WTC11 (cell line): ENCODE measurements at regions not wholly inside any gene's neighbourhood (a gene's known extent, or its start where the extent isn't known, plus 50 kb on each side); places are given as distances from the start of the nearest gene placed in this dataset.

Experiments used
- ATAC-seq: fragments of 200-7000 bp; cut with Tn5 transposase; 2 replicates; pipeline ENCODE4 v1.10.0; 2021; ENCODE audit warnings: mild to moderate bottlenecking, moderate library complexity
- CTCF ChIA-PET: fragments of 300-600 bp; sonication (Branson Sonifier 250); formaldehyde crosslinking; loops from one replicate; lab custom pipeline; 2021; ENCODE audit warnings: antibody characterized with exemption; lab: Charles Lee
- POLR2A ChIA-PET: fragments of 350-600 bp; sonication (Branson Sonifier 250); formaldehyde crosslinking; loops from one replicate; lab custom pipeline; 2021; ENCODE audit warnings: antibody characterized with exemption; lab: Charles Lee
- DNase-seq: peaks from one replicate; pipeline ENCODE4 v3.0.0; 2021; ENCODE audit warnings: low spot score
- H3K27ac Mint-ChIP-seq: 2 replicates; pipeline ENCODE4 v1.8.0; 2021; ENCODE audit warnings: mixed read lengths
- H3K27me3 Mint-ChIP-seq: 2 replicates; pipeline ENCODE4 v1.8.0; 2021; ENCODE audit warnings: low read depth, mild to moderate bottlenecking, moderate library complexity, mixed read lengths
- H3K36me3 Mint-ChIP-seq: 2 replicates; pipeline ENCODE4 v1.8.0; 2021; ENCODE audit warnings: mixed read lengths
- H3K4me1 Mint-ChIP-seq: 2 replicates; pipeline ENCODE4 v1.8.0; 2022; ENCODE audit warnings: mixed read lengths
- H3K4me3 Mint-ChIP-seq: 2 replicates; pipeline ENCODE4 v1.8.0; 2021; ENCODE audit warnings: mild to moderate bottlenecking, moderate library complexity, mixed read lengths
- H3K9me3 Mint-ChIP-seq: 2 replicates; pipeline ENCODE4 v1.8.0; 2021; ENCODE audit warnings: mixed read lengths
- AFF4 ChIP-seq: sonication (generic); formaldehyde crosslinking; IDR thresholded peaks from 2 replicates; pipeline ENCODE4 v1.8.1; 2023; ENCODE audit warnings: mild to moderate bottlenecking, missing genetic modification reagents, borderline replicate concordance
- CDX4 ChIP-seq: fragments of 250-450 bp; sonication (Bioruptor Pico); IDR thresholded peaks from 2 replicates; pipeline ENCODE4 v1.9.0; 2021; ENCODE audit warnings: moderate library complexity, mild to moderate bottlenecking, inconsistent platforms, borderline replicate concordance
- CREM ChIP-seq: sonication (generic); formaldehyde crosslinking; IDR thresholded peaks from 2 replicates; pipeline ENCODE4 v1.8.1; 2022; ENCODE audit warnings: mild to moderate bottlenecking, missing genetic modification reagents, moderate library complexity
- ELF4 ChIP-seq: sonication (generic); formaldehyde crosslinking; IDR thresholded peaks from 2 replicates; pipeline ENCODE4 v1.8.1; 2022; ENCODE audit warnings: low read depth, mild to moderate bottlenecking, moderate library complexity, missing genetic modification reagents
- ETV6 ChIP-seq: sonication (generic); formaldehyde crosslinking; IDR thresholded peaks from 2 replicates; pipeline ENCODE4 v1.8.1; 2022; ENCODE audit warnings: mild to moderate bottlenecking, missing genetic modification reagents
- HMGA2 ChIP-seq: fragments of 250-450 bp; sonication (Bioruptor Pico); IDR thresholded peaks from 2 replicates; pipeline ENCODE4 v1.4.0; 2021; ENCODE audit warnings: mild to moderate bottlenecking, moderate library complexity
- HMGXB4 ChIP-seq: sonication (generic); formaldehyde crosslinking; IDR thresholded peaks from 2 replicates; pipeline ENCODE4 v1.8.1; 2023; ENCODE audit warnings: mild to moderate bottlenecking, moderate library complexity, missing genetic modification reagents
- IRF1 ChIP-seq: sonication (generic); formaldehyde crosslinking; IDR thresholded peaks from 2 replicates; pipeline ENCODE4 v1.8.0; 2023; ENCODE audit warnings: missing genetic modification reagents
- JAZF1 ChIP-seq: fragments of 250-450 bp; sonication (Bioruptor Pico); IDR thresholded peaks from 2 replicates; pipeline ENCODE4 v1.9.0; 2021; ENCODE audit warnings: moderate library complexity, mild to moderate bottlenecking, inconsistent platforms
- SP1 ChIP-seq: sonication (generic); formaldehyde crosslinking; conservative IDR thresholded peaks from 2 replicates; pipeline ENCODE4 v1.8.1; 2022; ENCODE audit warnings: missing genetic modification reagents
- TEAD4 ChIP-seq: sonication (generic); formaldehyde crosslinking; IDR thresholded peaks from 2 replicates; pipeline ENCODE4 v1.8.0; 2022; ENCODE audit warnings: mild to moderate bottlenecking, missing genetic modification reagents
- ZNF138 ChIP-seq: sonication (generic); formaldehyde crosslinking; conservative IDR thresholded peaks from 2 replicates; pipeline ENCODE4 v1.8.1; 2022; ENCODE audit warnings: mild to moderate bottlenecking, moderate library complexity, missing genetic modification reagents
- ZNF416 ChIP-seq: fragments of 250-450 bp; sonication (Bioruptor Pico); IDR thresholded peaks from 2 replicates; pipeline ENCODE4 v1.9.0; 2021; ENCODE audit warnings: mild to moderate bottlenecking, inconsistent platforms
- TF ChIP-seq, protein P1 (sequence below): fragments of 250-450 bp; sonication (Bioruptor Pico); IDR thresholded peaks from 2 replicates; pipeline ENCODE4 v1.9.0; 2021; ENCODE audit warnings: mild to moderate bottlenecking
- TF ChIP-seq, protein P2 (sequence below): sonication (generic); formaldehyde crosslinking; IDR thresholded peaks from 2 replicates; pipeline ENCODE4 v1.8.1; 2023; ENCODE audit warnings: mild to moderate bottlenecking, missing genetic modification reagents, moderate library complexity
- TF ChIP-seq, protein P3 (sequence below): sonication (generic); formaldehyde crosslinking; IDR thresholded peaks from 2 replicates; pipeline ENCODE4 v1.8.1; 2023; ENCODE audit warnings: mild to moderate bottlenecking, missing genetic modification reagents, moderate library complexity
- TF ChIP-seq, protein P4 (sequence below): fragments of 250-450 bp; sonication (Bioruptor Pico); IDR thresholded peaks from 2 replicates; pipeline ENCODE4 v1.9.0; 2021; ENCODE audit warnings: mild to moderate bottlenecking, borderline replicate concordance

GRCh38 chr1:166627558-166627957 lies 211.7 kb upstream of the POGK start:
- no peak overlapping the region for H3K4me3 Mint-ChIP-seq
- DNase-seq (no peak), ATAC-seq (peak; percentile 53; the same call in 1 of the 2 replicates)
- no peaks in the 10 kb centered on the region for H3K4me1 Mint-ChIP-seq
- CTCF ChIA-PET: interaction anchor here (1.2 kb wide), 1 partner anchor 10 kb away, joined by 3 read pairs; no protein-coding TSS in a partner anchor
- POLR2A ChIA-PET: no interaction called here
- TF ChIP-seq AFF4: no peak
- TF ChIP-seq ETV6: no peak
- TF ChIP-seq, protein P1, sequence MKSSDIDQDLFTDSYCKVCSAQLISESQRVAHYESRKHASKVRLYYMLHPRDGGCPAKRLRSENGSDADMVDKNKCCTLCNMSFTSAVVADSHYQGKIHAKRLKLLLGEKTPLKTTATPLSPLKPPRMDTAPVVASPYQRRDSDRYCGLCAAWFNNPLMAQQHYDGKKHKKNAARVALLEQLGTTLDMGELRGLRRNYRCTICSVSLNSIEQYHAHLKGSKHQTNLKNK (CRISPR knock-in tag): no peak
- no peak for TF ChIP-seq HMGA2 (CRISPR knock-in tag)
- TF ChIP-seq CDX4 (CRISPR knock-in tag): no peak
- TF ChIP-seq, protein P2, sequence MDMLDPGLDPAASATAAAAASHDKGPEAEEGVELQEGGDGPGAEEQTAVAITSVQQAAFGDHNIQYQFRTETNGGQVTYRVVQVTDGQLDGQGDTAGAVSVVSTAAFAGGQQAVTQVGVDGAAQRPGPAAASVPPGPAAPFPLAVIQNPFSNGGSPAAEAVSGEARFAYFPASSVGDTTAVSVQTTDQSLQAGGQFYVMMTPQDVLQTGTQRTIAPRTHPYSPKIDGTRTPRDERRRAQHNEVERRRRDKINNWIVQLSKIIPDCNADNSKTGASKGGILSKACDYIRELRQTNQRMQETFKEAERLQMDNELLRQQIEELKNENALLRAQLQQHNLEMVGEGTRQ (CRISPR knock-in tag): no peak
- no peak for TF ChIP-seq ZNF416 (CRISPR knock-in tag)
- TF ChIP-seq JAZF1 (CRISPR knock-in tag): no peak
- TF ChIP-seq SP1 (CRISPR knock-in tag): no peak
- TF ChIP-seq, protein P3, sequence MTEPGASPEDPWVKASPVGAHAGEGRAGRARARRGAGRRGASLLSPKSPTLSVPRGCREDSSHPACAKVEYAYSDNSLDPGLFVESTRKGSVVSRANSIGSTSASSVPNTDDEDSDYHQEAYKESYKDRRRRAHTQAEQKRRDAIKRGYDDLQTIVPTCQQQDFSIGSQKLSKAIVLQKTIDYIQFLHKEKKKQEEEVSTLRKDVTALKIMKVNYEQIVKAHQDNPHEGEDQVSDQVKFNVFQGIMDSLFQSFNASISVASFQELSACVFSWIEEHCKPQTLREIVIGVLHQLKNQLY (CRISPR knock-in tag): no peak
- no peak for TF ChIP-seq ZNF138 (CRISPR knock-in tag)
- TF ChIP-seq, protein P4, sequence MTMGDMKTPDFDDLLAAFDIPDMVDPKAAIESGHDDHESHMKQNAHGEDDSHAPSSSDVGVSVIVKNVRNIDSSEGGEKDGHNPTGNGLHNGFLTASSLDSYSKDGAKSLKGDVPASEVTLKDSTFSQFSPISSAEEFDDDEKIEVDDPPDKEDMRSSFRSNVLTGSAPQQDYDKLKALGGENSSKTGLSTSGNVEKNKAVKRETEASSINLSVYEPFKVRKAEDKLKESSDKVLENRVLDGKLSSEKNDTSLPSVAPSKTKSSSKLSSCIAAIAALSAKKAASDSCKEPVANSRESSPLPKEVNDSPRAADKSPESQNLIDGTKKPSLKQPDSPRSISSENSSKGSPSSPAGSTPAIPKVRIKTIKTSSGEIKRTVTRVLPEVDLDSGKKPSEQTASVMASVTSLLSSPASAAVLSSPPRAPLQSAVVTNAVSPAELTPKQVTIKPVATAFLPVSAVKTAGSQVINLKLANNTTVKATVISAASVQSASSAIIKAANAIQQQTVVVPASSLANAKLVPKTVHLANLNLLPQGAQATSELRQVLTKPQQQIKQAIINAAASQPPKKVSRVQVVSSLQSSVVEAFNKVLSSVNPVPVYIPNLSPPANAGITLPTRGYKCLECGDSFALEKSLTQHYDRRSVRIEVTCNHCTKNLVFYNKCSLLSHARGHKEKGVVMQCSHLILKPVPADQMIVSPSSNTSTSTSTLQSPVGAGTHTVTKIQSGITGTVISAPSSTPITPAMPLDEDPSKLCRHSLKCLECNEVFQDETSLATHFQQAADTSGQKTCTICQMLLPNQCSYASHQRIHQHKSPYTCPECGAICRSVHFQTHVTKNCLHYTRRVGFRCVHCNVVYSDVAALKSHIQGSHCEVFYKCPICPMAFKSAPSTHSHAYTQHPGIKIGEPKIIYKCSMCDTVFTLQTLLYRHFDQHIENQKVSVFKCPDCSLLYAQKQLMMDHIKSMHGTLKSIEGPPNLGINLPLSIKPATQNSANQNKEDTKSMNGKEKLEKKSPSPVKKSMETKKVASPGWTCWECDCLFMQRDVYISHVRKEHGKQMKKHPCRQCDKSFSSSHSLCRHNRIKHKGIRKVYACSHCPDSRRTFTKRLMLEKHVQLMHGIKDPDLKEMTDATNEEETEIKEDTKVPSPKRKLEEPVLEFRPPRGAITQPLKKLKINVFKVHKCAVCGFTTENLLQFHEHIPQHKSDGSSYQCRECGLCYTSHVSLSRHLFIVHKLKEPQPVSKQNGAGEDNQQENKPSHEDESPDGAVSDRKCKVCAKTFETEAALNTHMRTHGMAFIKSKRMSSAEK (CRISPR knock-in tag): no peak
- no peak for TF ChIP-seq HMGXB4 (CRISPR knock-in tag)
- no peak for TF ChIP-seq TEAD4 (CRISPR knock-in tag)
- no peak for TF ChIP-seq CREM (CRISPR knock-in tag)
- no peak for TF ChIP-seq IRF1
- no peak for TF ChIP-seq ELF4 (CRISPR knock-in tag)
- peaks cover 4% of the 10 kb centered on the region; the same call in 1 of the 2 replicates for H3K27me3 Mint-ChIP-seq
- H3K36me3 Mint-ChIP-seq: no peaks in the 10 kb centered on the region
- no peaks in the 10 kb centered on the region for H3K9me3 Mint-ChIP-seq
- no peak overlapping the region for H3K27ac Mint-ChIP-seq
